ENCODE measurements at regions not wholly inside any gene's neighbourhood (a gene's known extent, or its start where the extent isn't known, plus 50 kb on each side); places are given as distances from the start of the nearest gene placed in this dataset.

- TF ChIP-seq, protein P1, sequence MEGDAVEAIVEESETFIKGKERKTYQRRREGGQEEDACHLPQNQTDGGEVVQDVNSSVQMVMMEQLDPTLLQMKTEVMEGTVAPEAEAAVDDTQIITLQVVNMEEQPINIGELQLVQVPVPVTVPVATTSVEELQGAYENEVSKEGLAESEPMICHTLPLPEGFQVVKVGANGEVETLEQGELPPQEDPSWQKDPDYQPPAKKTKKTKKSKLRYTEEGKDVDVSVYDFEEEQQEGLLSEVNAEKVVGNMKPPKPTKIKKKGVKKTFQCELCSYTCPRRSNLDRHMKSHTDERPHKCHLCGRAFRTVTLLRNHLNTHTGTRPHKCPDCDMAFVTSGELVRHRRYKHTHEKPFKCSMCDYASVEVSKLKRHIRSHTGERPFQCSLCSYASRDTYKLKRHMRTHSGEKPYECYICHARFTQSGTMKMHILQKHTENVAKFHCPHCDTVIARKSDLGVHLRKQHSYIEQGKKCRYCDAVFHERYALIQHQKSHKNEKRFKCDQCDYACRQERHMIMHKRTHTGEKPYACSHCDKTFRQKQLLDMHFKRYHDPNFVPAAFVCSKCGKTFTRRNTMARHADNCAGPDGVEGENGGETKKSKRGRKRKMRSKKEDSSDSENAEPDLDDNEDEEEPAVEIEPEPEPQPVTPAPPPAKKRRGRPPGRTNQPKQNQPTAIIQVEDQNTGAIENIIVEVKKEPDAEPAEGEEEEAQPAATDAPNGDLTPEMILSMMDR (IDR thresholded peaks at IDR 0.05; ENCODE audit: low read depth, low read length) = no peak
- TF ChIP-seq POLR2A (IDR thresholded peaks at IDR 0.05; ENCODE audit: extremely low read depth, insufficient read length) = no peak
- TF ChIP-seq, protein P2, sequence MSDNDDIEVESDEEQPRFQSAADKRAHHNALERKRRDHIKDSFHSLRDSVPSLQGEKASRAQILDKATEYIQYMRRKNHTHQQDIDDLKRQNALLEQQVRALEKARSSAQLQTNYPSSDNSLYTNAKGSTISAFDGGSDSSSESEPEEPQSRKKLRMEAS (IDR thresholded peaks at IDR 0.05; ENCODE audit: low read depth, low read length) = no peak
Measured at GRCh38 chr3:68173012-68173634, 518.7 kb upstream of the SUCLG2 start.

Data from NB4 (cell line).